Stimulated activated CD8-positive, alpha-beta memory T cell treated with anti-CD3 and anti-CD28 coated beads, Interleukin-4, amount 100 ng/mL, for 1 hour (primary cell): ENCODE measurements at regions not wholly inside any gene's neighbourhood (a gene's known extent, or its start where the extent isn't known, plus 50 kb on each side); places are given as distances from the start of the nearest gene placed in this dataset.

Source experiments
- DNase-seq, 2 donors: peaks; one replicate each; pipeline ENCODE4 v3.0.0-alpha.2; 2020; ENCODE audit warnings: low read depth in 2 of 2, low spot score in 1 of 2

DNA sequence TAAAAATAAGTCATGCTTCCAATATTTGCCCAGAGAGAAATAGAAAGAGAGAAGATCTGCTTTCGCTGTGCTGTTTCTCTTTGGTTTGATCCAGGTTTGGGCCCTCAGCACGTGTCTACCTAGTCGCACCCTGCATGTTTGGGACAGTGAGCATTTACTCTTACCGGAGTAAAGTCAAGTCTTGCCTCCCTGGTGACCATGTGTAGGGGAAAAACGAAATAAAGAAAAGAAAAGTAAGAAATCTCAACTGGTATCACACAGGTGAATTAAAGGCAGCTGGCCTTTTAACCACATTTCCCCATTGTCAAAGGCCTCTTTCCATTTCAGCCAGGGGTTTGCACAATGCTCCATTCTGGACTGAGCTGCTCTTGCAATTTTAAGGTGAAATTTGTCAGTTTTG, 619.4 kb downstream of the VRK1 start:
- no peak for DNase-seq

DNA sequence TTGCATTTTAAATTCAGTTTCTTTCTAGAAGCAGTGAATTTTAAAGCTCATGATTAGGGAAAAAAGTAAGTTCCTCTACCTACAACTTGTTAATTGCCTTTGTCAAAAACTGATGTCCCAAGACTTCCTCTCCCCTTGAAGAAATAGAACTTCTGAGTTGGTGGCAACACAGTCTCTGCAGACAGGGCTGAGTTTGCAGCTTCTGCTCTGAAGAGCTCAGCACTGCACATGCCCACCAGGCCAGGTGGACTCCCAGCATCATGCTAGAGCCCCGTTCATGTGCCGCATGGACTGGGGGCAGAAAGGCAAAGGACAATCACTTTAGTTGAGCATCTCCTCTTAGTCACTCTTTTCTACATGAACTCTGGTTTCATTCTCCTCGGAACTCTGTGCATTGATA, 620.1 kb downstream of the VRK1 start:
- DNase-seq, result no peak

DNA sequence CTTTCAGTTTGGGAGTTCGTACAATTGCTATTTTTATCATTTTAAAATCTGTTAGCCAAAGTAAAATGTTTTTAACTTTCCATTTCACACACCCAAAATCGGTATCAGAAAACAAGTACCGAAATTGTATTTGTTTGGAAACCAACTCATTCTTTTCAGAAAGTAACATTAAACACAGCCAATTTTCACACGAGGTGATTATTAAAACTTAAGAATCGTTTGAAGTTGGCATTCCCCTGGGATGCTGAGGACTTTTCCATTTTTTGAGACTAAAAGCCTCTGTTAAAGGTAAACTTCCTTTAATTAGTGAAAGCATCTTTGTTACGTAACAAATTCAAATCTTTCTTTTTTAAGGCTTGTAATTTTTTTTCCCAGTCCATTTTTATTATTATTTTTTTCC, 623.0 kb downstream of the VRK1 start:
- no peak for DNase-seq

DNA sequence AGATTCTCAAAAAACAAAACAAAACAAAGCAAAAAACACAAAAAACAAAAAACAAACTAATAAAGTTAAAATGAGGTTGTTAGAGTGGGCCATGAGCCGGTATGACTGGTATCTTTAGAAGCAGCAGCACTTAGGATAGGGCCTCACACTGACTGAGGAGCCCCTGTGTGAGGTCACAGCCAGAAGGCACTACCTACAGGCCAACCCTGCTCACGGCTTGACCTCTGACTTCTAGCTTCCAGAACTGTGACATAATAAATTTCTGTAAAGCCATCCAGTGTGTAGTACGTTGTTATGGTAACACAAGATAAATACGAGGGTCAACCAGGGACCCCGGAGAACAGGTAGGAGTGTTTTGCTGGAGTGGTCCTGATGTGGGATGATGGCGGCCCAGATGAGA, 629.6 kb downstream of the VRK1 start:
- no peak for DNase-seq

DNA sequence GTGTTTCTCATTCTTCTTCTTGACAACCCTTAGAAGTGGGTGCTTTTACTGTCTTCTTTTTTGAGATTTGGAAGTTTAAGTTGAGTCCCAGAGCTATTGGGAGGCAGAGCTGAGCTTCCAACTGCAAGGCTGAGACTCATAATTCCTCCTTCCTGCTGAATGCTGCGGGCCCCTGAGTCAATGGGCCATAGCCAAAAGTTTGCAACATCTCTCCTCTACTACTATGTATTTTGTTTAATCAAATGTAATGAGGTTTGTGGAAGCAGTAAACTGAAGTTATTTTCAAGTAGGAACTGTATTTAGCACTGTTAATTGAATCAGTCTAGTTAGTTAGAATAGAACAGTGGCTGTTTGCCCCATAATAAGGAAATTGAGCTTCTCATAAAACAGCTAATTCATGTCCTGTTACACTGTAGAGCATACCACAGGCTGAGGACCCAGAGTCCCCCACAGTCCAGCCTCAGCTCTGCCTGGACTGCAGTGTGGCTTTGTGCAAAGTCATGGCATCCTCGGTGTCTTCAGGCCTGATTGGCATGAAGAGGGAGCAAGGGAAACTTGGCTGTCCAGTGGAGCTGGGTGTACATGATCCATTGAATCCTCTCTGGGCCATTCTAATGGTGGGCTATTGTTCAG, 631.7 kb downstream of the VRK1 start:
- DNase-seq, result no peak

DNA sequence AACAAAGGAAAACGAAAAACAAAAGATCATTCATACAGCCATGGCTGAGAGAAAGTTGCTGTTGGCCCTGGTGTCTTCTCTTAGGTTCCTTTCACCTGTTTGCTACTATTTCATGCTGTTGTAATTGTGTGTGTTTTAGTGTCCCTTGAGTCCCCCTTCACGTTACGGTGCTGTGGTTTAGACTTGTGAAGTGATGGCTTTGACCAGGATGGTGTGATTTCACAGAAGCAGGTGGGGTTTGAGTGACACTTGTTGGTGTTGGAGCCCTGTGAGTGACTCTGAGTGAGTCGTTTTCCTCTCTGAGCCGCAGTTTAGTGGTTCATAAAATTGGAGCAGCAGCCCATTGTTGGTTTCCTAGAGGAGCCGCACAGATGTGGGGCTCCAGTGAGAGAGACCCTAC, 635.4 kb downstream of the VRK1 start:
- DNase-seq, result no peak

DNA sequence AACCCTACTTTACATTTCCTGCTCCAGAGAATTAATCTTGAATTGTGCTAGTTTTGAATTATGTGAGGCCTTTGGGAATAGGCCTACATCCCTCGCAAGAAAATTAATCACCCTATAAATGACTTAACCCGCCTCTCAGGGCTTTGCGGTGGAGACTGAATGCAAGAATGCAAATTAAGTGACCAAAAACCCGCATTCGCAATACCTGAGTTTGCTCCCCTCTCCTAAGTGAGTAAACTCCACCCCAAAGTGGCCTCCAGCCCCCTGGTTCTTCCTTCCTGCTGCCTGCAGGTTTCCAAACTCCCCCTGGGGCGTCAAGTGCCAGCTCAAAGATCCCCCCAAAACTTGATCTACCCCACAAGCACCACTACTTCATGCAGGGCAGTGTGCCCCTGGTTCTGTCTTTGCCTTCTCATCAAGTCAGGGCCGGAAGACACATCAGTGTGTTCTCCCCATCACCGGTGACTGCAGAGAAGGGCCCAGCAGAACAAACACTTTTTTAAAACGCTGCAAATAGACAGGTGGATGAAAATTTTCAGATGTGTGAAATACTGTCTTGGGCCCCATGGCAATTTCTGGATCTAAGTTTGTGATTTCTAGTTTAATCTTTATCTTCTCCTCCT, 644.7 kb downstream of the VRK1 start:
- no peak for DNase-seq

DNA sequence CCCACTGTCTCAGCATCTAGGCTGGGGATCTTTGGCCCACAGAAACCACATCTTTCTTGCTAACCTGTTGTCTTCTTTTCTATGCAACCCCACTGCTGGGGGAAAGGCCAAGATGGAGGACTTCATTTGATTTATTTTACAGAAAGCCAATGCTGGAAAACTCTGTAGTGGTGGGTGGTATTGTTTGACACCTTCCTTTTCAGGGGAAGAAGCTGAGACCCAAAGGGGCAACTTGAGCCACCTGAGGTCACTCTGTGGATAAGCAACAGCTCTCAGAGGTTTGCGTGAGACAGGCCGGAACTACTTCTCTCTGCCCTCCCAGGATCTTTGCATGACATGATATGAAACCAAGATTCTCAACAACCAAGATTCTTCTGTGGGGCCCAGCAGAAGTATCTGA, 645.2 kb downstream of the VRK1 start:
- DNase-seq, result no peak

DNA sequence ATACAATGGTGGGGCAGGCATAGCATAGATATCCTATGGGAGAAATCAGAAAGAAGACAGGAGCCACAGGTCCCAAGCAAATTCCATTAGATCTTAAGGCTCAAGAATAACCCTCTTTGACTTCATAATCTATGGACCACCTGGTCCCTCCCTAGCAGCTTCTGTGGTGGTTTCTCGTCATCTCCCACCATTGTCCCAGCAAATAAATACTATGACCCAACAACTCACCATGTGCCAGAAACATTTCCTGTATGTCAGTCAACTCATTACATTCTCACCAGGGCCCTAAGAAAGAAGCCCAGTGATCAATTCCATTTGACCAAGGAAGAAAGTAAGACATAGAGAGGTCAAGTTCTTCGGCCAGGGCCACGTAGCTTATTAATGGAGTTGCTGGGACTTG, 646.2 kb downstream of the VRK1 start:
- no peak for DNase-seq

DNA sequence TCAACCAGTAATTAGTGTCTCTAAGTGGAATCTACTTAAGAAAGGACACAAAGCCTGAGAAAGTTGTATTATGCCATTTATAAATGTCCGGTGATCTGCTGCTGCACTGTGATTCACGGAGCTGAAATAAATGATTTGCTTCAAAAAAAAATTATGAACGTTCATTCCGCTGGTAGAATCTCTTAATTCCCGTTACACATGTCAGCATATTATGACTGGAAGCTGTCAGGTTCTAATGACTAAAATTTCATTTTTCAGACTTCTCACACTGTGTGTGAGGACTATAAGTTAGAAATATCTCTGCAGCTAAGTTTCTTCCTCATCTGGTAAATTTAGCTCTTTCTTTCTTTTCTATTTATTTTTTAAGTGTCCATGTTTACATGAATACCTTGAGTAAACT, 647.1 kb downstream of the VRK1 start:
- DNase-seq, result no peak

DNA sequence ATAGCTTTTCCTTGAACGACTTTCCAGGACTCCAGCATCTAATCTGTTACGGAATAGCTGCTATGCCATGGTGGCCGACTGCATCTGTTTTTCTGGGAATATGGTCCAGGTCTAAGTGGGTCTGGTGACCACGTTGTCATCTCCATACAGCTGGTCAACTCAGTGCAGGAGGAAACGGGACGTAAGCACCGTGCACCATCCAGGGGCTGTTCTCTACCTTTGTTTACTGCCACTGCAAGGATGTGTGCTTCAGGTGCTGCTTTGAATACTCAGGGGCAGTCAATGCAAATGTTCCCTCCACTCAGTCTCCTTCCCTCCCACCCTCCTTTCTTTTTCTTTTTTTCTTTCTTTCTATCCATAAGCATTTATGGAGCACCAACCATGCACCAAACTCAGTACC, 648.2 kb downstream of the VRK1 start:
- no peak for DNase-seq

DNA sequence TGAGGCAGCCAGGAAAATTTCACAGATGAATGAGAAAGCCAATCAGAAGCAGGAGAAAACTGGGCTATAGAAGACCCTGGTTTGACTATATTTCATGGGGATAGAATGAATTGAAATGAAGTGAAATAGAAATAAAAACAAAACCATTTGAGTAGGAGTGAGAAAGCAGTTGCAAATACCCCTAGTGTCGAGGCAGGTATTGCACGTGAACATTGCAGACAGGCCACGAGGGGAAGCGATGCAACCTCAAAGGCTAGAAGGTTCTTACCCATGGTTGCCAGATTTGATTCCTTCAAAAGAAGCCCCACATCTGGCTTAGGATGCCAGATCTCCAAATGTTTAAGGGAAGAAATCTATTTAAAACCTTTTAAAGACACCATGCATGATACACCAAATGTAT, 648.9 kb downstream of the VRK1 start:
- DNase-seq, result no peak

DNA sequence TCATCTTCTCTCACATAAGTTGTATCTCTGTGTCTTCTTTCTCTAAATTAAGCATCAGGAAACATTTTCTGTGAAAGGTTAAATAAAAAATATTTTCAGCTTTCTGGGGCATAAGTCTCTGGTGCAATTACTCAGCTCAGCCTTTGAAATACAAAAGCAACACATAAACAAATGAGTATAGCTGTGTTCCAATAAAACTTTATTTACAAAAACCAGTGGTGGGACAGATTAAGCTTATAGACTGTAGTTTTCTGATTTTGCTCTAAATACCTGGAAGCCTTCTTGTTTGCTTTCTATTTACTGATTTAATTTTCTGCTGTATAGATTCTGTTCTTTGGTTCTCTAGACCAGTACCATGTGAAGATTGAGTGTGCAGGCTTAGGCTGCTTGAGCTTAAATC, 655.1 kb downstream of the VRK1 start:
- DNase-seq, result no peak

DNA sequence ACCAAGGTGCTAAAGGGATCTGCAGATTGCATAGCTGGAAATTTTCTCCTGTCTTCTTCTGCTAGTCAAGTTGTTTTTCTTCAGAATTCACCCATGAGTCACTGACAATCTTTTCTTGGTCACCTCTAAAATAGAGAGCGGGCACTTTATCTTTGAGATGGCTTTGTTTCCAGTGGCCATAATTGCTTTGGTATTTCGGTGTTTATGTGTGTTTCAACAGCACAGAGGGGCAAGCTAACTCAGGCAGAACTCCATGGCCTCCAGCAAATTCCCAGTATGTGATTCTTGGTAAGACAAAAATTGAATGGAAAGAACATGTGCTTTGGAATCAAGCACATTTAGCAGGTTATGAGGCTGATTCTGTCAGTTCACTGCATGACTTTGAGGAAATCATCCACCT, 656.8 kb downstream of the VRK1 start:
- DNase-seq, result no peak

DNA sequence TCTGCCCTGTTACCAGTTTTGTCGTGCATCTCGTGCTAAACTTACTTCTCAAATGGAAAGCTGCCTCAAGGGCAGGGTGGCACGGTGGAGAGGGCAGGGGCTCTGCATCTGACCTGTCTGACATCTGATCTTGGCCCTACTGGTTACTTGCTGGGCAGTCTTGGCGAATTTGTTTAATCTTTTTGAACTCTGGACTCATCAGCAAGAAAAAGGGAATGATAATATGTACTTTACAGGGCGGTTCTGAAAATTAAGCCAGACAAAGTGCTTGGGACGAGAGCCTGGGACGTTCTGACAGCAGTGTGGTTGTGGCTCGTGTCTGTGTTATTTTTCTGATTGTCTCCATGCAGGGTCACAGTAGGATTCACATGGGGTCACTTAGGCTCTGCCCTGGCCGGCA, 659.3 kb downstream of the VRK1 start:
- DNase-seq, result no peak

DNA sequence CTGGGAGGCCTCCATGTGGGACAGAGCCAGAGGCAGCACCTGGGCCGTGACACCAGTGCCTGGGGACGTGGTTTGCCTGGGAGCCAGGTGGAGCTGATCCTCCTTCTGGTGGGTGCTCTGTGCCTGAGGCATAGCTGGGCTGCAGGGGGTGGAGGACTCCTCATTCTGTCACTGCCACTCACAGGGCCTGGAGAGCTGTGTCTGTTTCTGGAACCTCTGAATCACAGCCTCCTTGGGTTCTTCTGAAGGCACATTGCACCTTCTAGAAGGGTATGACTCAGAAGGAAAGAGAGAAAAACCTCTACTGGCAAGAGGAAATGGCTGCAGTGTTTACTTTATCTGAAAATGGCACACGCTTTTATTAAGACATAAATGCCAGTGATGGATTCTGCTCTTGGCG, 659.8 kb downstream of the VRK1 start:
- peak; percentile 17 to 47 for DNase-seq

DNA sequence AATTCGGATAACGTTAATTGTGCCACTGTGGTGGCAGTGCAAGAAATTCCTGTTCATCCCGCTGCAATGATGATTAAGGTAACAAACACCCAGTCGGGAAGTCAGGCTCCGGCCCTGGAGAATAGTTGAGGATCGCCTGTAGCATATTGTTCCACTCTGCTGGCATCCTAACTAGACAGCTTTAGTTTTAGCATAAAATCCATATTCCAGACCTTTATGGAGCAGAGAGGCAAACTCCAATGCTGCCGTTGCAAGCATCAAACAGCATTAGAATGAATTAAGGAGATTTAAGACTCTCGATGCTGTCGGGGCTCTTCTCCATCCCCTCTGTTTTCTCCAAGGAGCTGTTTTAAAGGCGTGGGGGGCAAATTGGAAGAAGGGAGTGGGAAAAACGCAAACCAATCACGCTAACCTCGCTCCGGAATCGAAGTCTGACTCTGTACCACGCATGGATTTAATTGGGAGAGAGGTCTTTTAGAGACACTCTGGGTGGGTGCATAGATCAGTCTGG, 660.4 kb downstream of the VRK1 start:
- DNase-seq, result no peak

DNA sequence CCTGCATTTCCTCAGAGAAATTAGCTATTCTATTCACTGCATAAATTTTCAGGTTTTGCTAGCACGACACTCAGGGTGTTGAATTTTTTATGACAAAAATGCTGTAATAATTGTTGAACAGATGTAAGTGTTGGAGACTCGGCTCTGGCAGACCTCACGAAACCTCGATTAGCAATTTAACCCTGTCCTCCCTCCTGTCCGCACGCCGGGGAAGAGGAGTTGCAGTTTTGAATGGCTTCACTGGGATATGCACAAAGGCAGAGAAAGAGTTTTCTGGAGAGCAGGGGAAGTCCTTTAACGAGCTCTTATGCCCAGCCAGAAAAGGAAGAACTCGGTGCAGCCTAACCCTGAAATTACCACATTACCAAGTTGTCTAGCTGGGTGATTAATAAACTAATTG, 661.1 kb downstream of the VRK1 start:
- DNase-seq, result no peak

DNA sequence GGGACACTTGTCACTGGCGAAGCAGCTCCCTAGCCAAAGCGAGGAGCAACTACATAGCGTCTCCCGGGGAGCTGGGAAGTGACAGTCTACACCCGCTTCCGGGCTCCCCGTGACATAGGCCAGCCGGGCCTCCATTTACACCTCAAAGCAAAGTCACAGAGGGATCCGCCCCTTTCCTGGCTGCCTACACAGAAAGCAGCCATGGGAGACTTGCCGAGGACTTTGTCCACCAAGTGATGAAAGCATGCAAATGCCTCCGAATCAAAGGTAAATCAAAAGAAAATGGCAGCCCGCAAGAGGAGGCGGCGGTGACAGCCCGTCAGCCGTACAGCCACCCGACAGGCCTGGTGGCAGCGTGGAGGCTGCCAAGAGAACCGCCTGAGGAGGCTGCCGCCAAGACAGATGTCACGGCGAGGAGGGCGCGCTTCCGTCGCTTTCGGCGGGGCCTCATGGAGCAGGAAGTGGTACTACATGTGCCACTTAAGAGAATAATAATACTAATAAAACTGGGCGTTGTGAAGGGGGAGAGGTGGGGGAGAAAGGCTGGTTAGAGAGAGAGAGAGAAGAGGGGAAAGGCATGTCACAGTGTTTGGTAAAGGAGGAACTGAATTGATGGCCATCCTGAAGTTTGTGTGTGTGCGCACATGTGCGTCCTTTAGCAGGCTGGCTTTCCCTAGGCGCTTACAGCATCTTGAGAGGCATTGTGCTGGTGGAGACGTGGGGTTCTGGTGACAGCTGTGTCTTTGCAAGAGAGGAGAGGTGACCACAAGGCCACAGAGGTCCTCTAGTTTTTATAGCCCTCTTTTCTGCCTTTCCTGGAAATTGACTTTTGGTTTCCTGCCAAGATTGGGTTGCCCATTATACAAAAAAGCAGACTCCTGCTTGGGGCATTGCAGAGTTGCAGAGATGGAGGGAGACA, 661.7 kb downstream of the VRK1 start:
- peak; percentile 60 to 63 for DNase-seq

DNA sequence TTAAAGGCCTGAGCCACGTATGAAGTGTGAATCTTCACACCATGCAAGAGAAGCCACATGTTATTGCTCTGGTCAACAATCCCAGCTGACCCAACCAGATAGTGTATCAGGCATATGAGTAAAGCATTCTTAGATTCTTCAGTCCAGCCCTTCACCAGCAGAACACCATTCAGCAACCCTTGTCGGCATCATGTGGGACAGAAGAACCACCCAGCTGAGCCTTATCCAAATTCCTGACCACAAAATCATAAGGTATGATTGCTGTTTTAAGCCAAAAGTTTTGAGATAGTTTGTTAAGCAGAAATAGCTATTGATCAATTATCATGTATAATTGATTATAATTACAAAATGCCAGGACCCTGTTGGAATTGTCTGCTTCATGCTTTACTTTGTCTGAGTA, 664.9 kb downstream of the VRK1 start:
- no peak for DNase-seq

DNA sequence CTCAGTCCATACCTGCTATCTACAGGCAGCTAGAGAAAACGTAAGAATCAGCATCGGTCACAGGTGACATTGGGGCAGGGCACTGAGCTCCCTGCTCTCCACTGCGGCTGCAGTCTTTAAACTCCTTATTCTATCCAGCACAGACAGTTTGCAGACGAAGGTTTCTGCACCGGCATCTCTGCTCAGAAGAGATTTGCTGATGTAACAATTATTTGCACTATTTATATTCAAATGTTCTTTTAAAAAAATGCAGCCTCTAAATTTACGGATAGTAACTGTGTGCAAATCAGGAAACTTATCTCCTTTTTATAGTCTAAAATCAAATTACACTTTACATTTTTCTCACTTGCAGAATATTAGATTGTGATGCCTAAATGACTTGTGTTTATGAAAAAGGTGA, 671.0 kb downstream of the VRK1 start:
- no peak for DNase-seq

DNA sequence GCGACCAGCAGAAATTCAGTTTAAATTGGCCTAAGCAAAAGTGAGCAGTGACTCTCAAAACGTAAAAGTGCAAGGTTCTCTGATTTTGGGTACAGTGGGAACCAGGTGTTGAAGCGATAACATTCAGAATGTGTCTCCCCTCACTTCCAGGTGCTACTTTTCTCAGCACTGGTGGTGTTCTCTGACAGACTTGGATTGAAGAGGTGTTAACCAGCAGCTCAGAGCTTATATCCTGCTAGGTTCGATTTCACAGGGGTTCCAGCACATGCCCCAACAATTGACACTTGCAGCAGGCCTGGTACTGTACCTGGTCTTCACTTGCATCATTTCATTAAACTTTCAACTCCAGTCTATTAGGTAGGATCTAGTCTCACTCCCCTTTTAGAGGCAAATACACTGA, 680.2 kb downstream of the VRK1 start:
- DNase-seq, result no peak
